Neural progenitor cell (in vitro differentiated cells): ENCODE measurements at regions not wholly inside any gene's neighbourhood (a gene's known extent, or its start where the extent isn't known, plus 50 kb on each side); places are given as distances from the start of the nearest gene placed in this dataset.

Source experiments
- EZH2 ChIP-seq: fragments of 200-600 bp; sonication (generic); IDR thresholded peaks from 2 replicates; pipeline ENCODE4 v1.6.1; 2017; ENCODE audit warnings: antibody characterized with exemption, mild to moderate bottlenecking, moderate library complexity
- EZH2phosphoT487 ChIP-seq: fragments of 200-600 bp; sonication (generic); IDR thresholded peaks from 2 replicates; pipeline ENCODE4 v1.6.1; 2017; ENCODE audit warnings: antibody characterized with exemption
- TF ChIP-seq, protein P1 (sequence below): fragments of 200-600 bp; sonication (generic); IDR thresholded peaks from 2 replicates; pipeline ENCODE4 v1.5.1; 2017; ENCODE audit warnings: antibody characterized with exemption, mild to moderate bottlenecking

DNA sequence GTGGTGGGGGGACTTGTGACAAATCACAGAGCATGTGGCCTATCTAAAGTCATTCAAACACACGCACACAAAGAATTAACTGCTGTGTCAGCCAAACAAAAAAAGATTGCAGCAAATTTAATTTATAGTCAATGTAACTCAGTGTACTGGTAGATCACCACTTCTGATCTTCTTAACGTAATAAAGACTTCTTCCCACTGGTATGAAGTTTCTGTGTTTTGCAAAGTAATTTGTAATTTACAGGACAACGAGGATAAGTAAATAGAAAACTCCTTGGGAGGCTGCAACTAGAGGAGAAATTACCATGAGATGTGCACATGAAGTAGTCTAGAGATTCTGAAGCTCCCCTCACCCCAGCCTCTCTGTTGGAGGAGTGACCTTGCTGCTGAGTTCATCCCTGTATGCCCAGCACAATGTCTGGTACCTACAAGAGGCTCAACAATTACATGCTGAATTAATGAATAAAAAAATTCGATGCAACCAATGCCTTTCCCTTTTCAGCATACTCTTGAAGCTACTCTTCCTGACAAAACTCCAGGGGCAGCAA lies 207.3 kb downstream of the ARRDC4 start:
- TF ChIP-seq, protein P1, sequence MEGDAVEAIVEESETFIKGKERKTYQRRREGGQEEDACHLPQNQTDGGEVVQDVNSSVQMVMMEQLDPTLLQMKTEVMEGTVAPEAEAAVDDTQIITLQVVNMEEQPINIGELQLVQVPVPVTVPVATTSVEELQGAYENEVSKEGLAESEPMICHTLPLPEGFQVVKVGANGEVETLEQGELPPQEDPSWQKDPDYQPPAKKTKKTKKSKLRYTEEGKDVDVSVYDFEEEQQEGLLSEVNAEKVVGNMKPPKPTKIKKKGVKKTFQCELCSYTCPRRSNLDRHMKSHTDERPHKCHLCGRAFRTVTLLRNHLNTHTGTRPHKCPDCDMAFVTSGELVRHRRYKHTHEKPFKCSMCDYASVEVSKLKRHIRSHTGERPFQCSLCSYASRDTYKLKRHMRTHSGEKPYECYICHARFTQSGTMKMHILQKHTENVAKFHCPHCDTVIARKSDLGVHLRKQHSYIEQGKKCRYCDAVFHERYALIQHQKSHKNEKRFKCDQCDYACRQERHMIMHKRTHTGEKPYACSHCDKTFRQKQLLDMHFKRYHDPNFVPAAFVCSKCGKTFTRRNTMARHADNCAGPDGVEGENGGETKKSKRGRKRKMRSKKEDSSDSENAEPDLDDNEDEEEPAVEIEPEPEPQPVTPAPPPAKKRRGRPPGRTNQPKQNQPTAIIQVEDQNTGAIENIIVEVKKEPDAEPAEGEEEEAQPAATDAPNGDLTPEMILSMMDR: no peak
- TF ChIP-seq EZH2 (no peak), EZH2phosphoT487 (no peak)
